Keratinocyte (primary cell): ENCODE measurements at regions not wholly inside any gene's neighbourhood (a gene's known extent, or its start where the extent isn't known, plus 50 kb on each side); places are given as distances from the start of the nearest gene placed in this dataset.

ENCODE experiments used
- EZH2 ChIP-seq: IDR thresholded peaks from one replicate; pipeline ENCODE4 v1.6.1; 2012; ENCODE audit warnings: inconsistent platforms, mild to moderate bottlenecking, low read length, moderate library complexity
- TF ChIP-seq, protein P1 (sequence below), 3 experiments: IDR thresholded peaks in 1 of 3; conservative IDR thresholded peaks in 1 of 3; optimal IDR thresholded peaks in 1 of 3; 2 replicates in 2 of 3; 3 replicates in 1 of 3; pipeline versions ENCODE3 to v1.5.1; 2011; ENCODE audit warnings: low read length in 3 of 3, mild to moderate bottlenecking in 3 of 3, moderate library complexity in 2 of 3, control low read depth in 1 of 3, inconsistent platforms in 1 of 3; ENCODE audit not compliant: insufficient read depth in 2 of 3; ENCODE audit errors: extremely low read depth in 1 of 3

DNA sequence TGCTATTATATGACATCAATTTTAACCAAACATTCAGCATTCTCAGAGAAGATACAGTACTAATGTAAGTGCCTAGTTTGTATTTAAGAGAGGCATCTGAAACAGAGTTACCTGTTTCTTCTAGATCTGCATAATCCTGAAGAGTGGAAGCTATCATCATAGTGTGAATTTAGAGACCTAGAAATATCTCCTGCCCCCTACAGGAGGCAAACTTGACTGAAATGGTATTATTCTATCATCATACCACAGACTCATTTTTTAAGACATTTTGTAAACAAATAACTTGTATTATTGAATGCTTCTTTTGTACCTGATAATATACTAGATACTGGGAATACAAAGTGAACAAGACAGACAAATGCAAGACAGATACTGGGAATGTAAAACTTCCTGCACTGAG is 216.8 kb upstream of the RPS23 start:
- TF ChIP-seq, protein P1, sequence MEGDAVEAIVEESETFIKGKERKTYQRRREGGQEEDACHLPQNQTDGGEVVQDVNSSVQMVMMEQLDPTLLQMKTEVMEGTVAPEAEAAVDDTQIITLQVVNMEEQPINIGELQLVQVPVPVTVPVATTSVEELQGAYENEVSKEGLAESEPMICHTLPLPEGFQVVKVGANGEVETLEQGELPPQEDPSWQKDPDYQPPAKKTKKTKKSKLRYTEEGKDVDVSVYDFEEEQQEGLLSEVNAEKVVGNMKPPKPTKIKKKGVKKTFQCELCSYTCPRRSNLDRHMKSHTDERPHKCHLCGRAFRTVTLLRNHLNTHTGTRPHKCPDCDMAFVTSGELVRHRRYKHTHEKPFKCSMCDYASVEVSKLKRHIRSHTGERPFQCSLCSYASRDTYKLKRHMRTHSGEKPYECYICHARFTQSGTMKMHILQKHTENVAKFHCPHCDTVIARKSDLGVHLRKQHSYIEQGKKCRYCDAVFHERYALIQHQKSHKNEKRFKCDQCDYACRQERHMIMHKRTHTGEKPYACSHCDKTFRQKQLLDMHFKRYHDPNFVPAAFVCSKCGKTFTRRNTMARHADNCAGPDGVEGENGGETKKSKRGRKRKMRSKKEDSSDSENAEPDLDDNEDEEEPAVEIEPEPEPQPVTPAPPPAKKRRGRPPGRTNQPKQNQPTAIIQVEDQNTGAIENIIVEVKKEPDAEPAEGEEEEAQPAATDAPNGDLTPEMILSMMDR (optimal IDR thresholded peaks at IDR 0.05 in 1 of 3, IDR thresholded peaks at IDR 0.05 in 1 of 3, conservative IDR thresholded peaks at IDR 0.05 in 1 of 3; ENCODE audit: extremely low read depth in 1 of 3, insufficient read depth in 2 of 3, low read length in 3 of 3): peak in 1 of 3 experiments; percentile 9
- no peak for TF ChIP-seq EZH2
